ENCODE measurements at regions not wholly inside any gene's neighbourhood (a gene's known extent, or its start where the extent isn't known, plus 50 kb on each side); places are given as distances from the start of the nearest gene placed in this dataset.

GRCh38 chr5:21694567-21694966 lies 1158.6 kb downstream of the CDH12 start:
- no peak overlapping the region for H3K4me3 ChIP-seq (ENCODE audit: low read depth, low read length)
- TF ChIP-seq, protein P1, sequence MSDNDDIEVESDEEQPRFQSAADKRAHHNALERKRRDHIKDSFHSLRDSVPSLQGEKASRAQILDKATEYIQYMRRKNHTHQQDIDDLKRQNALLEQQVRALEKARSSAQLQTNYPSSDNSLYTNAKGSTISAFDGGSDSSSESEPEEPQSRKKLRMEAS (IDR thresholded peaks at IDR 0.05; ENCODE audit: low read depth, low read length), result no peak
- TF ChIP-seq CTCF (IDR thresholded peaks at IDR 0.05; ENCODE audit: low read depth, low read length) (no peak), MYC (IDR thresholded peaks at IDR 0.05; ENCODE audit: low read depth, low read length) (no peak), POLR2A (IDR thresholded peaks at IDR 0.05; ENCODE audit: extremely low read depth, insufficient read length) (no peak)
- DNase-seq (ENCODE audit: low read depth), result no peak

GRCh38 chr5:21693591-21693990 lies 1159.6 kb downstream of the CDH12 start:
- no peak overlapping the region for H3K4me3 ChIP-seq (ENCODE audit: low read depth, low read length)
- TF ChIP-seq, protein P1 (IDR thresholded peaks at IDR 0.05; ENCODE audit: low read depth, low read length), result no peak
- no peak for TF ChIP-seq POLR2A (IDR thresholded peaks at IDR 0.05; ENCODE audit: extremely low read depth, insufficient read length)
- TF ChIP-seq CTCF (IDR thresholded peaks at IDR 0.05; ENCODE audit: low read depth, low read length), result no peak
- no peak for TF ChIP-seq MYC (IDR thresholded peaks at IDR 0.05; ENCODE audit: low read depth, low read length)
- no peak for DNase-seq (ENCODE audit: low read depth)

DNA sequence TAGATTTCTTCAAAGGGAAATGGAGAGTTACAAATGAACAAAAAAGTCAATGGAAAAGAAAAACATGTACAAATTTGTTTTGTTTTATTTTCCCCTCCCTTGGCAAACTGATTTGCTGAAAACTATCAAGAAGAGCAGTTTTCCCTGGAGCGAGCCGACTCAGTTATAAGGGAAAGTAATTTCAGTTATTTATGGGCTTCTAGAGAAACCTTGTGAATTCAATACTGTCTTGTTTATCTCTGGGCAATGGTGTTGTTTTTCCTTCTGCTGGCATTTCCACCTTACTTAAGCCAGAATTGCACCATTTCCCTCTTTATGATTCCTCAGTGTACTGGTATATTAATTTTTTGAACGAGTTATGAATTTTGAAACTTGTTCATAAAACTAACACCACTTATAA lies 1163.6 kb downstream of the CDH12 start:
- no peak for TF ChIP-seq POLR2A (IDR thresholded peaks at IDR 0.05; ENCODE audit: extremely low read depth, insufficient read length)
- TF ChIP-seq CTCF (IDR thresholded peaks at IDR 0.05; ENCODE audit: low read depth, low read length), result no peak
- DNase-seq (ENCODE audit: low read depth), result no peak
- no peak overlapping the region for H3K4me3 ChIP-seq (ENCODE audit: low read depth, low read length)

- TF ChIP-seq POLR2A (IDR thresholded peaks at IDR 0.05; ENCODE audit: extremely low read depth, insufficient read length), result no peak
- no peak for TF ChIP-seq MYC (IDR thresholded peaks at IDR 0.05; ENCODE audit: low read depth, low read length)
- TF ChIP-seq CTCF (IDR thresholded peaks at IDR 0.05; ENCODE audit: low read depth, low read length), result no peak
- TF ChIP-seq, protein P1 (IDR thresholded peaks at IDR 0.05; ENCODE audit: low read depth, low read length), result no peak
- no peak for DNase-seq (ENCODE audit: low read depth)
- H3K4me3 ChIP-seq (ENCODE audit: low read depth, low read length), result no peak overlapping the region
Measured at GRCh38 chr5:21688655-21689054, 1164.5 kb downstream of the CDH12 start.

DNA sequence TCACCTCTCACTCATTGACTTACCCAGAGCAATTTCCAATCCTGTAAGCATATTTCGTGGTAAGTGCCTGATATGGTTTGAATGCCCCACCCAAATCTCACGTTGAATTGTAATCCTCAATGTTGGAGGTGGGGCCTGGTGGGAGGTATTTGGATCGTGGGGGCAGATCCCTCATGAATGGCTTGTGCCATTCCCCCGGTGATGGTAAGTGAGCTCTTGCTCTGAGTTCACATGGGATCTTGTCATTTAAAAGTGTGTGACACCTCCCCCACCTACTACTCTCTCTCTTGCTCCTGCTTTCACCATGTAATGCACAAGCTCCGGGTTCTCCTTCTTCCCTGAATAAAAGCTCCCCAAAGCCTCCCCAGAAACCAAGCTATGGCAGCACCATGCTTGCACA lies 1165.5 kb downstream of the CDH12 start:
- TF ChIP-seq, protein P1 (IDR thresholded peaks at IDR 0.05; ENCODE audit: low read depth, low read length), result no peak
- TF ChIP-seq MYC (IDR thresholded peaks at IDR 0.05; ENCODE audit: low read depth, low read length) (no peak), POLR2A (IDR thresholded peaks at IDR 0.05; ENCODE audit: extremely low read depth, insufficient read length) (no peak), CTCF (IDR thresholded peaks at IDR 0.05; ENCODE audit: low read depth, low read length) (no peak)
- DNase-seq (ENCODE audit: low read depth), result no peak
- H3K4me3 ChIP-seq (ENCODE audit: low read depth, low read length), result no peak overlapping the region

DNA sequence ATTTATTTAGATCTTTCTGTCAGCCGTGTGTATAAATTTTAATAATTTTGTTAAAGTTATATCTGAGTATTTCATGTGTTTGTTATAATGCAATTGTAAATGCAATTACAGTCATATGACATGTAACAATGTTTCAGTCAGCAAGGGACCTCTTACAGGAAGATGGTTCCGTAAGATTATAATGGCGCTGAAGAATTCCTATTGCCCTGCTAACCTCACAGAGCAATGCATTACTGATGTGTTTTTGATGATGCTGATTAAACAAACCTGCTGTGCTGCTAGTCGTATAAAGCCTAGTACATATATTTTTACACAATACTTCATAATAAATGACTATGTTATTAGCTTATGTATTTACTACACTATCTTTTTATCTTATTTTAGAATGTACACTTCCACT lies 1166.4 kb downstream of the CDH12 start:
- TF ChIP-seq MYC (IDR thresholded peaks at IDR 0.05; ENCODE audit: low read depth, low read length) (no peak), POLR2A (IDR thresholded peaks at IDR 0.05; ENCODE audit: extremely low read depth, insufficient read length) (no peak), CTCF (IDR thresholded peaks at IDR 0.05; ENCODE audit: low read depth, low read length) (no peak)
- TF ChIP-seq, protein P1 (IDR thresholded peaks at IDR 0.05; ENCODE audit: low read depth, low read length), result no peak
- DNase-seq (ENCODE audit: low read depth), result no peak
- no peak overlapping the region for H3K4me3 ChIP-seq (ENCODE audit: low read depth, low read length)
